IMR-90 (cell line): ENCODE measurements at regions not wholly inside any gene's neighbourhood (a gene's known extent, or its start where the extent isn't known, plus 50 kb on each side); places are given as distances from the start of the nearest gene placed in this dataset.
"Not testable (repeated sequence)": the region's sequence is repeated elsewhere in the genome, so short reads cannot be mapped to it uniquely, and the experiment has no call there.

Source experiments
- ATAC-seq: fragments of 200-7000 bp; cut with Tn5 transposase; 2 replicates; pipeline ENCODE4 v1.9.1; 2020; ENCODE audit warnings: low read depth, mild to moderate bottlenecking, moderate library complexity
- BruUV-seq: library from RNA; stranded (reverse); fragments of 400-500 nt; replicated peaks from 2 replicates; lab custom pipeline; 2021; lab: Mats Ljungman, UMichigan
- CTCF ChIA-PET: fragments of 300-600 bp; formaldehyde crosslinking; extraction: SDS; loops from one replicate; lab custom pipeline; 2021; ENCODE audit warnings: antibody characterized with exemption; lab: Yijun Ruan, JAX
- POLR2A ChIA-PET: fragments of 300-600 bp; sonication (Branson Sonifier 250); formaldehyde crosslinking; loops from one replicate; lab custom pipeline; 2022; ENCODE audit warnings: antibody characterized with exemption; ENCODE audit not compliant: unreplicated experiment; lab: Charles Lee
- DNase-seq: peaks from one replicate; pipeline ENCODE4 v3.0.0; 2013
- H2AFZ ChIP-seq: replicated peaks from 2 replicates; pipeline ENCODE3; 2013; ENCODE audit warnings: low read length, mild to moderate bottlenecking; ENCODE audit not compliant: poor library complexity
- H2AK5ac ChIP-seq: 2 replicates; pipeline ENCODE4 v1.6.1; 2013; ENCODE audit warnings: low read depth, low read length, inconsistent platforms
- H2AK9ac ChIP-seq: replicated peaks from 2 replicates; pipeline ENCODE3; 2013; ENCODE audit warnings: mild to moderate bottlenecking, low read depth, low read length, moderate library complexity; ENCODE audit not compliant: poor library complexity
- H2BK120ac ChIP-seq: 2 replicates; pipeline ENCODE4 v1.6.1; 2013; ENCODE audit warnings: low read depth, low read length, inconsistent platforms
- H2BK15ac ChIP-seq: 3 replicates; pipeline ENCODE4 v1.6.1; 2013; ENCODE audit warnings: low read depth, low read length, inconsistent platforms
- H2BK20ac ChIP-seq: 2 replicates; pipeline ENCODE4 v1.6.1; 2013; ENCODE audit warnings: low read depth, mild to moderate bottlenecking, inconsistent platforms, low read length, moderate library complexity
- H2BK5ac ChIP-seq: 2 replicates; pipeline ENCODE4 v1.6.1; 2013; ENCODE audit warnings: mild to moderate bottlenecking, low read depth, low read length, inconsistent platforms; ENCODE audit not compliant: poor library complexity, severe bottlenecking
- H3K14ac ChIP-seq: replicated peaks from 2 replicates; pipeline ENCODE4 v1.6.1; 2013; ENCODE audit warnings: low read depth, low read length, inconsistent platforms
- H3K18ac ChIP-seq: 2 replicates; pipeline ENCODE4 v1.6.1; 2013; ENCODE audit warnings: low read depth, low read length, control low read depth
- H3K23ac ChIP-seq: 2 replicates; pipeline ENCODE4 v1.6.1; 2013; ENCODE audit warnings: low read depth, low read length, inconsistent platforms
- H3K27ac ChIP-seq: 2 replicates; pipeline ENCODE4 v1.5.1; 2013; ENCODE audit warnings: mild to moderate bottlenecking, control low read depth, low read length; ENCODE audit not compliant: insufficient read depth
- H3K27me3 ChIP-seq: 2 replicates; pipeline ENCODE4 v1.6.1; 2013; ENCODE audit warnings: low read length; ENCODE audit not compliant: control insufficient read depth, insufficient read depth
- H3K36me3 ChIP-seq: 2 replicates; pipeline ENCODE4 v1.6.1; 2013; ENCODE audit warnings: low read length, mixed read lengths; ENCODE audit not compliant: control insufficient read depth, insufficient read depth
- H3K4ac ChIP-seq: 2 replicates; pipeline ENCODE4 v1.6.1; 2013; ENCODE audit warnings: low read depth, low read length, inconsistent platforms
- H3K4me1 ChIP-seq: 2 replicates; pipeline ENCODE4 v1.6.1; 2013; ENCODE audit warnings: low read length, mixed read lengths; ENCODE audit not compliant: control insufficient read depth, insufficient read depth
- H3K4me2 ChIP-seq: 2 replicates; pipeline ENCODE4 v1.6.1; 2013; ENCODE audit warnings: low read depth, mild to moderate bottlenecking, control low read depth, low read length, moderate library complexity
- H3K4me3 ChIP-seq: 2 replicates; pipeline ENCODE4 v1.5.1; 2013; ENCODE audit warnings: low read depth, mild to moderate bottlenecking, control low read depth, low read length, moderate library complexity; ENCODE audit not compliant: insufficient read depth
- H3K56ac ChIP-seq: 2 replicates; pipeline ENCODE4 v1.6.1; 2013; ENCODE audit warnings: low read length, inconsistent platforms; ENCODE audit not compliant: insufficient read depth; ENCODE audit errors: extremely low read depth
- H3K79me1 ChIP-seq, 2 experiments: 2 replicates each; pipeline ENCODE4 v1.6.1; 2013; ENCODE audit warnings: low read length in 2 of 2, inconsistent platforms in 1 of 2, low read depth in 1 of 2
- H3K9ac ChIP-seq: 2 replicates; pipeline ENCODE4 v1.6.1; 2013; ENCODE audit warnings: low read depth, low read length, control low read depth
- H3K9me1 ChIP-seq: 2 replicates; pipeline ENCODE4 v1.6.1; 2013; ENCODE audit warnings: low read length, inconsistent platforms; ENCODE audit not compliant: insufficient read depth
- H3K9me3 ChIP-seq: 2 replicates; pipeline ENCODE4 v1.6.1; 2013; ENCODE audit warnings: low read length; ENCODE audit not compliant: control insufficient read depth, insufficient read depth
- H4K20me1 ChIP-seq: 2 replicates; pipeline ENCODE4 v1.6.1; 2013; ENCODE audit warnings: low read length, inconsistent platforms; ENCODE audit not compliant: insufficient read depth
- H4K5ac ChIP-seq: 2 replicates; pipeline ENCODE4 v1.6.1; 2013; ENCODE audit warnings: mild to moderate bottlenecking, low read depth, low read length, control low read depth
- H4K8ac ChIP-seq, 2 experiments: 2 replicates each; pipeline ENCODE4 v1.6.1; 2013; ENCODE audit warnings: low read depth in 2 of 2, low read length in 2 of 2, control low read depth in 1 of 2, inconsistent platforms in 1 of 2
- H4K91ac ChIP-seq: 2 replicates; pipeline ENCODE4 v1.6.1; 2013; ENCODE audit warnings: low read depth, low read length, inconsistent platforms; ENCODE audit not compliant: insufficient read depth
- BHLHE40 ChIP-seq: fragments of 150-350 bp; IDR thresholded peaks from 2 replicates; pipeline ENCODE4 v1.6.1; 2016; ENCODE audit warnings: mild to moderate bottlenecking, low read depth, low read length
- MAFK ChIP-seq: IDR thresholded peaks from 2 replicates; pipeline ENCODE4 v1.6.1; 2012; ENCODE audit warnings: low read depth, low read length, improper control_type of control experiment
- POLR2A ChIP-seq: IDR thresholded peaks from 2 replicates; pipeline ENCODE4 v1.6.1; 2012; ENCODE audit warnings: mild to moderate bottlenecking, low read depth, low read length
- SMC3 ChIP-seq: fragments of 150-350 bp; IDR thresholded peaks from 2 replicates; pipeline ENCODE4 v1.6.1; 2016; ENCODE audit warnings: low read depth, mild to moderate bottlenecking, antibody characterized with exemption, low read length, moderate library complexity
- WGBS, 2 experiments: methylation state at CpG; one replicate each; pipeline versions ENCODE4 v1.1.5 to v1.1.7; 2013; ENCODE audit warnings: missing lambda C conversion rate in 2 of 2; ENCODE audit not compliant: insufficient read length in 1 of 2; ENCODE audit errors: extremely low coverage in 2 of 2; 5-methylcytosine and 5-hydroxymethylcytosine counted together
- dilution Hi-C: fragments of 300-500 bp; cut with HindIII; formaldehyde crosslinking; loops from one replicate; pipeline ENCODE4 v1.14.3; 2018; ENCODE audit warnings: low sequenced_read_pairs; ENCODE audit not compliant: unreplicated experiment
- in situ Hi-C: fragments of 300-500 bp; cut with MboI; formaldehyde crosslinking; loops from 3 replicates; pipeline ENCODE4 v1.14.3; 2019; ENCODE audit warnings: low sequenced_read_pairs, inconsistent platforms, mixed read lengths
- intact Hi-C: fragments of 100-400 bp; cut with micrococcal nuclease; formaldehyde crosslinking; loops from 2 replicates; pipeline ENCODE4 v1.10.0; 2022
- TF ChIP-seq, protein P1 (sequence below): fragments of 150-350 bp; IDR thresholded peaks from 2 replicates; pipeline ENCODE4 v1.6.1; 2016; ENCODE audit warnings: low read depth, mild to moderate bottlenecking, low read length, moderate library complexity, borderline replicate concordance

DNA sequence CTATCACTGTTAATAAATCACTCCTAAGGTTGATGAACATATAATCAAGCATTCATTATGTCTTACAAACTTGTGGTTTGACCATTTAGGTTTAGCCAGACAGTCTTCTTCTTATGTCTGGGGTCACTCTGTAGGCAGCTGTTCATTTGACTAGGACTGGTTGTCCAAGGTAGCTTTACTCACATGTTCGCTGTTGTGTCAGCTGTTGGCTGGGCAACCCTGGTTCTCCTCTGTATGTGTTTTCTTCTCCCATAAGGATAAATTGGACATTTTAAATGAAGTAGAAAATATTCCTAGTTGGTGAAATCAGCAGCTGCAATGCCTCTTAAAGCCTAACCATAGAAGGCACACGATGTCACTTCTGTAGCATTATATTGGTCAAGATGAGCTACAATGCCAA lies 635.1 kb downstream of the EPHA3 start (continued):
- TF ChIP-seq, protein P1, sequence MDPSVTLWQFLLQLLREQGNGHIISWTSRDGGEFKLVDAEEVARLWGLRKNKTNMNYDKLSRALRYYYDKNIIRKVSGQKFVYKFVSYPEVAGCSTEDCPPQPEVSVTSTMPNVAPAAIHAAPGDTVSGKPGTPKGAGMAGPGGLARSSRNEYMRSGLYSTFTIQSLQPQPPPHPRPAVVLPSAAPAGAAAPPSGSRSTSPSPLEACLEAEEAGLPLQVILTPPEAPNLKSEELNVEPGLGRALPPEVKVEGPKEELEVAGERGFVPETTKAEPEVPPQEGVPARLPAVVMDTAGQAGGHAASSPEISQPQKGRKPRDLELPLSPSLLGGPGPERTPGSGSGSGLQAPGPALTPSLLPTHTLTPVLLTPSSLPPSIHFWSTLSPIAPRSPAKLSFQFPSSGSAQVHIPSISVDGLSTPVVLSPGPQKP: no peak
- no peak for TF ChIP-seq SMC3
- no peak for TF ChIP-seq BHLHE40
- TF ChIP-seq MAFK: no peak
- TF ChIP-seq POLR2A: no peak

GRCh38 chr3:89747541-89748278 lies 640.3 kb downstream of the EPHA3 start:
- H3K9me3 ChIP-seq, H4K8ac ChIP-seq, H3K4me2 ChIP-seq, H3K14ac ChIP-seq, H2AFZ ChIP-seq, DNase-seq, H3K23ac ChIP-seq, H3K4me1 ChIP-seq, H3K56ac ChIP-seq, POLR2A ChIA-PET, CTCF ChIA-PET, H2BK5ac ChIP-seq, H3K18ac ChIP-seq, H3K4ac ChIP-seq, H3K79me1 ChIP-seq, H4K20me1 ChIP-seq, intact Hi-C loops, H3K36me3 ChIP-seq, H2AK9ac ChIP-seq, H4K91ac ChIP-seq, H3K27me3 ChIP-seq, dilution Hi-C loops, H2AK5ac ChIP-seq, H2BK120ac ChIP-seq, in situ Hi-C loops, H4K5ac ChIP-seq, H2BK20ac ChIP-seq, H3K4me3 ChIP-seq, H3K27ac ChIP-seq, H2BK15ac ChIP-seq, ATAC-seq, H3K9ac ChIP-seq, H3K9me1 ChIP-seq, BruUV-seq: not testable (repeated sequence)
- 84% methylated on average over 10 of the region's 24 CpGs; no CpG with 5 or more reads in 1 of the 2 experiments for WGBS, 2 experiments
